NOMO-1 treated with dmso at 0.1 percent for 144 hours (cell line): ENCODE measurements at regions not wholly inside any gene's neighbourhood (a gene's known extent, or its start where the extent isn't known, plus 50 kb on each side); places are given as distances from the start of the nearest gene placed in this dataset.
"Not testable (repeated sequence)": the region's sequence is repeated elsewhere in the genome, so short reads cannot be mapped to it uniquely, and the experiment has no call there.

ENCODE experiments used
- DNase-seq: peaks from one replicate; lab custom pipeline; 2025; ENCODE audit not compliant: unreplicated experiment; lab: John Stamatoyannopoulos, UW

DNA sequence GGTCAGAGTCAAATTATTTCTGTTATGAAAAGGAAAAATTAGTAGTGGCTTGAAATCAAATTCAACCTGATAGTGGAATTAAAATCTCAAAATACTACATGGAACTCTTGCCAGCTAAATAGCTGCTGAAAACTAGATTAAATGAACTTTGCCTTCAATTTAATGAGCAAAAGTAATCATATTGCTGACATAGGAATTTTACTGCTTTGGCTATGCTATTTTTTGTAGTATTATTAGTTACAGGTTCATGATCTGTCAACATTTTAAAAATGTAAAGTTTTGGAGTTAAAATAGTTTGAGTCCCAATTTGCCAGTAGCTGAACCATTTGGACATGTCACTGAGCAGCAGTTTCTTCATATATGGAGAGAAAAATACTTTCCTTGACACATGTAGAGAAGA is 81.4 kb downstream of the RERGL start:
- DNase-seq = no peak

DNA sequence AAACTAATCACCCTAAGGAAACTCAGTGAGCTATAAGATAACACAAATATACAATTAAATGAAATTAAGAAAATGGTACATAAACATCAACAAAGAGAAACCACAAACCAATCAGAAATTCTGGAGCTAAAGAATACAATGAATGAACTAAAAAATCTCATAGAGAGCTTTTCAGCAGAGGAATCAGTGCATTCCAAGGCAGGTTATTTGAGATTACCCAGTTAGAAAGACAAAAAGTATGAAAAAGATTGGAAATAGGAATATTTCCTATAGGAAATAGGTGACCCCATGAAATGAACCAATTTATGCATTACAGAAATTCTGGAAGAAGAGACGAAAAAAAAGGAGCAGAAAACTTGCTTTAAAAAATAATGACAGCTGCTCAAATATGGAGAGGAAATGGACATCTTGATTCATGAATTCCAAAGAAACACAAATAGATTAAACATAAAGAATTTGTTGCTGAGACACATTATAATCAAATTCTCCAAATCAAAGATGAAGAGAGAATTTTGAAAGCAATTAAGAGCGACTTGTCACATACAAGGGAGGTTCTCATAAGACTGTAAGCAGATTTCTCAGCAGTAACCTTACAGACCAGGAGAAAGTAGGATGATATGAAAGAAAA is 90.7 kb downstream of the RERGL start:
- DNase-seq = no peak

DNA sequence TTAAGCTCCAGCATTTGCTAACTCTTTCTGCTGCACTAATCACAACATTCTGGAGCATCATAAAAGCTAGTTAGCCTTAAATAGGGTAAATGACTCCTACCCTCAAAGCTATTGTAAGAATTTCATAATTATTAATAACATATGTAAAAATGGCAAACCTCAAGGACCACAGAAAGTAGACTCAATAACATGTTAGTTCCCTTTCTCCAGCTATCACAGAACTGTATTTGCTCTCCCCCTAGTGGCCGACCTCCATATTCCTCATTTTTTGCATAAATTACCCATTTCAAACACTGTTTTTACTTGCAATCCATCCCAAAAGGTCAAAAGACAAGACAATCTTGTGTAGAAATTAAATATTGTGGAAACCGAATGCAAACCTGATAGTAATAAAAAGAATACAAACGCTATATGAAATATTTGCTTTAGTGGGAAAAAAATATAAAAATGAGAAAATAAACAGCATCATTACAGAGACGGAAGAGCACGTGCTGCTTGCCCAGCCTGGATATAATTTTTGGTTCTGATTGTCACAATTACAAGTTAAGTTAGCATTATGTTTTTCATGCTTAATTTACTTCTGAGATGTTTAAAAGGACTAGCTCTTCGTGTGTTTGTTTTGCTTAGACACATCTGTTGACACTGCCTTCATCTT is 97.9 kb downstream of the RERGL start:
- peak; percentile 12 for DNase-seq

DNA sequence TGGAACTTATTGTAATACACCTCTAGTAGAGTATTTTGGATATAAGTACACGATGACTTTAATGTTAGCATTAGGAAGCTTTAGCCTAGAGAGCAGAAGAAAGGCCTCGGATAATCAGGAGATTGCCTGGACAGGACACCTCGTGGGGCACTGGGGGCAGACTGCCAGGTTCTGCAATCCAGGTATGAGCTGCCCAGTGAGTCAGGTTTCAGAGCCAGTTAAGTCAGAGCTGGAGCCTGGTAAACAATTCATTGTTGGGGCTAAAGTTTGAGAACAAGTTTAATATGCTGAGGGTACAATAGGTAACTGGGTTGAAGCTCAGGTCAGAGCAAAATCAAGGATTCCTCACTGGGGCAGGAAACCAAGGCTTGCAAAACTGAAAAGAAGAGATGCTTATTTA is 107.4 kb downstream of the RERGL start:
- no peak for DNase-seq

DNA sequence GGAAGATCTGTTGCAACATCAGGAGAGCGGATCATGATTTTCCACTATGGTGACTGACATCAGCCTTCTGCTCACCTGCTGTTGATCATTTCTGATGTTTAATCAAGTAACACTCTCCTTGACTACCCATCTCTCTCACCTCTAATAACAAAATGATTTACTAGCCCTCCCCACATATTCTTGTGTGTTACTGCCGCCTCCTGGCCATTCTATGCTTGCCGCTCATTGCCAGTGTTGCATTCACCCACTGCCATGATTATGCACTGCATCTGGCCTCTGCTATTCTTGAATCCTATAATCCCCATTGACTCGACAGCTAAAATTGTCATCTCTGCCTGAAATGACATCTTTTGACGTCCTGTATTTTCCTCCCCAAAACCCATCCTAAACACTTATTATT is 113.8 kb downstream of the RERGL start:
- DNase-seq = no peak

DNA sequence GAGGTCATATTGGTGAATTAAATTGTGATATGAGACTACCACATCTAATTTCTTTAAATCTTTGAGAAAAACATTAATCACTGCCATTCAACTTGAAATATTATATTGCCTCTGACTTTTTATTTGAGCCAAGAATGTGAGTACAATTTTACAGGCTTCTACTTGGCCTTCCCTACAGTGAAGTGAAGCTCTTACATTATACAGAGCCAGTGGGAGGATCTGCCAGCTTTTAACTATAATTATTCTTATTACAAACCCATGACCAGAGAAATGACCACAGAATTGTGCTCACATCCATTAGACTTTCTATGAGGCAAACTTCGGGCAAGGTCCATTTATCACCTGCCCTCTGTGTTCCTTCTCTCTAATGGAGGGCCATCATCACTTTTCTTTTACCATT is 114.2 kb downstream of the RERGL start:
- DNase-seq = no peak

DNA sequence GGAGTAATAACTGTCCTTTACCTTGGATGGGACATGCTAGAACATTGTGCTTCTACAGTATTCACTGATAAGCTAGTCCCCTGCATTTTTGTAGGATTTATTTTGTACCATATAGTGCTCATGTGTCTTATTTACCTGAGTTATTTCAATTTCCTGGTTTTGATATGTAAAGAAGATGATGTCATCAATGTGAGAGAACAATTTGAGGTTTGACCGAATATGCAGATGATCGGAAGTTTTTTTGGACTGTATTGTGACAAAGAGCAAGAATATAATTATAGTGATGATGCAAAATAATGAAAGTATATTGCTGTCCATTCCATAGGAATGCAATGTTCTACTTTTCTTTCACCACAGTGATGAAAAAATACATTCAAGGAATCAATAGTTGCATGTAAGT is 114.8 kb downstream of the RERGL start:
- no peak for DNase-seq

DNA sequence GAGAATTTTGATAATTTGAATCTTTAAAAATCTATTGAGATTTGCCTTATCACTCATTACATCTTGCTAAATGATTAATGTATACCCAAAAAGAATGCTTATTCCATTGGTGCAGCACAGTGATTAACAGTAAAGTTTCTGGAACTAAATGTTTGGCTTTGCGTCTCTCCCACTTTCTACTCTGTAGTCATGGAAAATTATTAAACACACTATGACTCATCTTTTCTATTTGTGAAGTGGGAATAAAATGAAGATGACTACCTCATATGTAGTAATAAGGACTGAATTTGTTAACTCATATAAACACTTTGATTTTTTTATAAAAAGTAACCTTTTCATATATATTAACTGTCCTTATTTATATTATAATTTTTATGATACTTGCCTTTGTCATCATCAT is 118.1 kb downstream of the RERGL start:
- DNase-seq = no peak

DNA sequence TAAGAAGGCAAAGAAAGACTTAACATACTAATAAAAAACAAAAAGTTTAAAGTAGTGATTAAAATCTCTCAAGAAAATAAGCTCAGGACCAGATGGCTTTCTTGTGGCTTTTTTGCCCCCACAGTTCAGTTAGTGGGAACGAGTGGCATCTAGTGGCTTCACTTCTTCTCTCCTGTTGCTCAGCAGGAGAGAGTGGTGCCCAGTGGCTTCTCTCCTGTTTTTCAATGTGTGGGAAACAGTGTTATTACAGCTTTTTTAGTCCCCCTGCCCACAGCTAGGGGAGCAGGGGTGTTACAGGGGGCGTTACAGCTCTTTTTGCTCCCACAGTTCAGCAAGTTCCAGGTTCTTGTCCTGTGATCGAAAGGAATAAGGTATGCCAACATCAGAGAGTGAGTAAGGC is 135.2 kb downstream of the RERGL start:
- DNase-seq = no peak

DNA sequence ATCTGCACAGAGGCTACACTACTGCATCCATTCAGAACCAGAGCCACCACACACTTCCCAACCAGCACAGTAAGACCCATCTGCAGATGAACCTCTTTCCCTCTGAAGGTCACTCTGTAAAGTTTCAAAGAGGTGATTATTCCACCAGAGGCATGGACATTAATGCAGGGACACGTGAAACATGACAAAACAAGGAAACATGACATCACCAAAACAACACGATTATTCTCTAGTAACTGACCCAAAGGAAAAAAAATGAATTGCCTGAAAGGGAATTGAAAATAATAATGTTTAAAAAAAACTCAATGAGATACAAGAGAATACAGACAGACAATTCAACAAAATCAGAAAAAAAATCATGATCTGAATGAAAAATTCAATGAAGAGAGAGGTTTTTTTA is 139.1 kb downstream of the RERGL start:
- DNase-seq = no peak

DNA sequence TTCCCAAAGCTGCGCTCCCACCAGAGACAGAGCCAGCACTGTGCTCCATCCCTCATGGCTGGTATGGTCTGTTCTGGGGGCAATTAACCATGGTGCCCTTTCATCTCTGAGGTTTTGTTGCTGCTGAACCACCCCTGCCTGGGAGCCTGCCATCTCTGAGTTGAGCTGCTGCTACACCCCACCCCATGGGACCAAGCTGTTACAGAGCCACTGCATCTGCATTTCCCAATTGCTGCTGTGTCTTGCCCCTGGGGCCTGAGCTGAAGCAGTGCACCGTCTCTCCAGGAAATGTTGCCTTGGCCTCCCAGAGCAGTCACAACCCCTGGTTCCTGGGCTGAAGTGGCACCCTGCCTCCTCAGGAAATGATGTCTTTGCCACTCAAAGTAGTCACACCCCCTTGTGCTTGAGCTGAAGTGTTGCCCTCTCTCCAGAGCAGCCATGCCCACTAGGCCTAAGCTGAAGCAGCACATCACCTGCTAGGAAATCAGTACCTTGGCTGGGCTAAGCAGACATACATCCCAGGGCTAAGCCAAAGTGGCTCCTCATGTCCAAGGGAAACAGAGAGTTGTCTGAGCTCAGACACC is 140.3 kb downstream of the RERGL start:
- no peak for DNase-seq

DNA sequence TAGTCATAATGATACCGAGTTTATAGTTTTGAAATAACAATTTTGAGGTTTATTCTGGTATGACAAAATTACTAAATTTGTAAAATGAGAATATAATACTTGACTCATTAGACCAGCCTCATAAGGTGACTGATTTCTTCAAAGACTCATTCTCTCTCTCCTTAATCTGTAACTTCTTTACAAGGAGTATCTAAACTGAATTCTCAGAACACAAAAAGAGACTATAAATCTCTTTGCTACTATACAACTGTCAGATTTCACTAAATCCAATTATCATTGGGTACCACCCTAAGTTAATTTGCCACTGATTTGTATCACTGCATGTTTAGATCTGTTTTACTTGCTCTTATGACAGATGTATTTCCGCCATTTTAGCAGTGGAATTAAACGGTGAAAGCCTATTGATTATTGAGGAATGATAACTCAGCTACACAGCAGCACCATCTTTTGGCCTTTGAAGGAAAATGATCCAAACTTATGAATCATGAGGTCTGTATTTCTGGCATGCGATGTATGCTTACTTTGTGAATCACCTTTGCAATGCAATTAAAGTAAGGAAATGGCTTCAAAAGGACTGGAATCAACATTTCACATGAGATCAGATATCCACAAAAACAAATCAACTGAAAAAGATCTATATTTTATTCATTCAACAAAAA is 161.2 kb downstream of the RERGL start:
- no peak for DNase-seq

DNA sequence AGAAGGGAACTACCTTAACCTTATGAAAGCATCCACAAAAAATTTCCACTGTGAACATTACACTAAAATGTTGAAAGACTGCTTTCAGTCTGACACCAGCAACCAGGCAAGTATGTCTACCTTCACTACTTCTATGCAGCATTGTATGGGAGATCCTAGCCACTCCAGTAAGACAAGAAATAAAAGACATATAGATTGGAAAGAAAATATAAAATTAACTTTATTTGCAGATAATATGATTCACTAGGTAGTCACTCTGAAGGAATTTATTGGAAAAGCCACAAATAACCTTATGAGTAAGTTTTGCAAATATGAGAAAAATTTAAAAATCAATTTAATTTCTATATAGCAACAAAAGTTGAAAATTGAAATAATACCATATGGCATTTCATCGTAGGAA is 172.0 kb downstream of the RERGL start:
- DNase-seq = no peak

DNA sequence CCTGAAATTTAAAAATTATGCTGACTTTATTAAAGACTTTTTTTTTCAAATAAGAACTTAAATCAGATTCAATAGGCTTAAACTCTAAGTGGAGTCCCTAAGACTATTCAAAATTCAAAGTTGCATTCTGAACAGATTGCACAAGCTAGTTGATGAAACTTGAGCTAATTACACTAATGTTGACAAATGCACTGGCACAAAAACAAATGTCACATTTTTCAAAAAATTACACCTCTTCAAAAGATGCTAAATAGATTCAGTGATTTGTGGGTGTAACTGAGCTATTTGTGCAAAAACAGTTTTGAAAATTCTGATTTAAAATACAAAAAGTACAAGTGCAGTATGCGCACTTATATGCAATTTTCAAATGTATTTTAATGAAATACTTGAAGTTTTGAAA is 205.4 kb downstream of the RERGL start:
- DNase-seq = no peak

DNA sequence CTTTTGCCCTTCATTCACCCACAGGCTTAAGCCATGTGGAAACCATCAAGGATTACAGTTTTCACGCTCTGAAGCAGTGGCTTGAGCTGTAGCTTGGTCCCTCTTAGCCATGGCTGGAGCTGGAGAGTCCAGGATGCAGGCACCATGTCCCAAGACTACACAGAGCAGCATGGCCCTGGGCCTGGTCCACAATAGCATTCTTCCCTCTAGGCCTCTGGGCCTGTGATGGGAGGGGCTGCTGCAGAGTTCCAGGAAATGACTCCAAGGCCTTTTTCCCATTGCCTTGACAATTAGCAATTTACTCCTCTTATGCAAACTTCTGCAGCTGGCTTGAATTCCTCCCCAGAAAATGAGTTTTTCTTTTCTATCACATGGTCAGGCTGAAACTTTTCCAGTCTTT is 211.3 kb downstream of the RERGL start:
- DNase-seq = no peak

DNA sequence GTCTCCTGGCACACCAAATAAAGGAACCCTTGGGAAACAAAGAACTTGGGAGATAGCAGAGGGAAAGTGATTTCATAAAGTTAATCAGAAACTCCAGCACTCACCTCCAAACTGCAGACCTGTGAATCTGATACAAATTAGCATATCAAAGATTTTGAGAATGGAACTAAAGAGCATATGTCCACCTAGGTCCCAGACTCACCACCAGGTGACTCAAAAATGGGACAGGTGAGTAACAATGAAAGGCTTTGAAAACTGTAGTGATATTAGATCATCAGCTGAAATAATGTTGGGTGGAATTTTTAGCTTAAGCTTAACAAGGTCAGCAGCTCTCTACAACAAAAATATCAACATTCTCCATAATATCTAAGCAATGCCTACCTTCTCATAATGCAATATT is 214.8 kb downstream of the RERGL start:
- no peak for DNase-seq

DNA sequence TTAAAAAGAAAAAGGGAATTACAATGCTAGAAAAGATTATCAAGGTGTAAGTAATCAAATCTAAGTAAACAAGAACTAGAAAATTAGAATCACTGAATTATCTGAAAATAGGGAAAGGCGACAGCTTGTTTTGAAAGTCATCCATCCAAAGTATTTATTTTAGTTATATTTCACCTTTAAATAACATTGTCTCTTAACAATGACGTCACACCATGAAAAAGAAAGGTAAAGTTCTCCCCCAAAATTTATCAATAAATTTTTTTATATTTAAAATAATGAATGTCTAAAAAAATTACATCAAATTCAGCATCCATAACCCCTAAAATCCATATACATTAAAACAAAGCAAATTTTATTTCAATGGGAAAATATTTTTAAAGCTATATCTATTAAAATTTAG is 223.2 kb downstream of the RERGL start:
- DNase-seq = no peak

DNA sequence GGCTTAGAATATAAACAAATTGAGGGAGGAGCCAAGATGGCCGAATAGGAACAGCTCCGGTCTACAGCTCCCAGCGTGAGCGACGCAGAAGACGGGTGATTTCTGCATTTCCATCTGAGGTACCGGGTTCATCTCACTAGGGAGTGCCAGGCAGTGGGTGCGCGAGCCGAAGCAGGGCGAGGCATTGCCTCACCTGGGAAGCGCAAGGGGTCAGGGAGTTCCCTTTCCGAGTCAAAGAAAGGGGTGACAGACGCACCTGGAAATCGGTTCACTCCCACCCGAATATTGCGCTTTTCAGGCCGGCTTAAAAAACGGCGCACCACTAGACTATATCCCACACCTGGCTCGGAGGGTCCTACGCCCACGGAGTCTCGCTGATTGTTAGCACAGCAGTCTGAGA is 234.4 kb downstream of the RERGL start:
- DNase-seq = not testable (repeated sequence)

DNA sequence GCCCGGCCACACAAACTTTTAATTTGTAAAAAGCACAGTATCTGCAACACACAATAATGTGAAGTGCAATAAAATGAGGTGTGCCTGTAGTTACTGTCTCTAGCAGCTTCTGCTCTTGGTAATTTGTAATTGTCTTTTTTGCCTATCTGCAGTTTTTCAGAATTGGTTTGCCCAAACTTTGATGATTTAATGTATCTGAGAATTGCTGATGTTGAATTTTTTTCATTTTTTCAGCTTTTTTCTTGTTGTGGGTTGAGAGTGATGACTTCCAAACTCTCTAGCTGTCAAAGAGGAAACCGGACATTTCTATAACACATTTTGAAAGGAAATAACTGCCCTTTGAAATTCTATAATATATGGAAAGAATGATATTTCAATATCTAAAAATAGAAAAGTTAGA is 236.9 kb downstream of the RERGL start:
- no peak for DNase-seq

DNA sequence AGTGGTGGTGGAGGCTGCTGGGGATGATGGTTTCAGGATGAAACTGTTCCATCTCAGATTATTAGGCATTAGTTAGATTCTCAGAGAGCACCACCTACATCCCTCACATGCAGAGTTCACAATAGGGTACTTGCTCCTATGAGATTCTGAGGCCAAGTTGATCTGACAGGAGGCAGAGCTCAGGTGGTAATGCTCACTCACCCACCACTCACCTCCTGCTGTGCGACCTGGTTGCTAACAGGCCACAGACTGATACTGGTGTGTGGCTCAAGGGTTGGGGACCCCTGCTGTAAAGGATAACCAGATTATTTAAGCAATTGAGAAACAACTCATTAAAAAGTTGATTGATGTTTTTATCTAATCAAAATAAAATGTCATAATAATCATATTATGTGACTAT is 248.5 kb downstream of the RERGL start:
- DNase-seq = no peak

DNA sequence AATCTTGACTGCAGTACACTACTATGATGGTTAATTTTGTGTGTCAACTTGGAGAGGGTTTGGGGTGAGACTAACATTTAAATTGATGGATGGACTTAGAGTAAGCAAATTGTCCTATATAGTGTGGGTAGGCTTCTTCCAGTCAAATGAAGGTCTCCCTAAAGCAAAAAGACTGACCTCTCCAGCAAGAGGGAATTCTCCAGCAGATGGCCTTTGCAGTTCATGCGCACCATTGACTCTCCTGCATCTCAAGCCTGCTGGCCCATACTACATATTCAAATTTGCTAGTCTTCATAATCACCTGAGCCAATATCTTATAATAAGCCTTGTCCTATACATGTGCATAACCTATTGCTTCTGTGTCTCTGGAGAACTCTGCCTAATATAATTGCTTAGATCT is 260.2 kb downstream of the RERGL start:
- no peak for DNase-seq

DNA sequence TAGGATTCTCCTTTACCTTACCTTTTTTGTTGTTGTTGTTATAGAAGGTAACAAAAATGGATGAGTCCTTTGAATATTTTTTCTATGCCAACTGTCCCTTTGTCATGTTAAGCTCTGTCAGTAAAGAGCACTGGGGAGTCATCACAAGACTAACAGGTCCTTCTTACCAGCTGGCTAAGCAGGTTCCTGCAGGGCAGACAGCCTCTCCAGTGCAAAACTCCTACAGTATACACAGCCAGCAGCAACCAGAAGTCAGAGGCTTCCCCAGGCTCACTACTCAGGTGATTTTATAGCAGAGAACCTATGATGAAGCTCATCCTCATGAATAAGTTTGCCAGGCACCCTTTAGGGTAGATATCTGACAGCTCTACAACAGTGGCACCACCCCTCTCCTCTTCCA is 271.1 kb downstream of the RERGL start:
- no peak for DNase-seq
